Left ventricle myocardium inferior (tissue), 1 donor: ENCODE measurements at regions not wholly inside any gene's neighbourhood (a gene's known extent, or its start where the extent isn't known, plus 50 kb on each side); places are given as distances from the start of the nearest gene placed in this dataset.

Source experiments
- DNase-seq: peaks from one replicate; pipeline ENCODE4 v3.0.0-alpha.2; 2020
- H3K27ac ChIP-seq: fragments of 200-600 bp; replicated peaks from 2 replicates; pipeline ENCODE4 v1.8.0; 2021
- H3K27me3 ChIP-seq: fragments of 200-600 bp; 2 replicates; pipeline ENCODE4 v1.8.0; 2021; ENCODE audit warnings: low read depth
- H3K36me3 ChIP-seq: fragments of 200-600 bp; 2 replicates; pipeline ENCODE4 v1.8.0; 2021
- H3K4me1 ChIP-seq: fragments of 200-600 bp; 2 replicates; pipeline ENCODE4 v1.8.0; 2021
- H3K4me3 ChIP-seq: fragments of 200-600 bp; 2 replicates; pipeline ENCODE4 v1.8.0; 2021; ENCODE audit warnings: mild to moderate bottlenecking, moderate library complexity
- H3K9me3 ChIP-seq: fragments of 200-600 bp; replicated peaks from 2 replicates; pipeline ENCODE4 v1.8.0; 2021
- intact Hi-C: fragments of 100-400 bp; cut with micrococcal nuclease; formaldehyde crosslinking; loops from one replicate; pipeline ENCODE4 v1.11.0; 2022
- TF ChIP-seq, protein P1 (sequence below): fragments of 200-600 bp; IDR thresholded peaks from 2 replicates; pipeline ENCODE4 v1.8.0; 2021; ENCODE audit warnings: antibody characterized with exemption, mild to moderate bottlenecking, borderline replicate concordance
- donor health status: DM: no; HTN: yes; CAD: no; lungs with severe emphysema.

- Histone ChIP-seq H3K27me3 (no peaks in the 10 kb centered on the region), H3K9me3 (no peaks in the 10 kb centered on the region), H3K27ac (no peak overlapping the region), H3K4me3 (no peak overlapping the region), H3K36me3 (no peaks in the 10 kb centered on the region), H3K4me1 (no peaks in the 10 kb centered on the region)
- intact Hi-C loops: no loop called here
- TF ChIP-seq, protein P1, sequence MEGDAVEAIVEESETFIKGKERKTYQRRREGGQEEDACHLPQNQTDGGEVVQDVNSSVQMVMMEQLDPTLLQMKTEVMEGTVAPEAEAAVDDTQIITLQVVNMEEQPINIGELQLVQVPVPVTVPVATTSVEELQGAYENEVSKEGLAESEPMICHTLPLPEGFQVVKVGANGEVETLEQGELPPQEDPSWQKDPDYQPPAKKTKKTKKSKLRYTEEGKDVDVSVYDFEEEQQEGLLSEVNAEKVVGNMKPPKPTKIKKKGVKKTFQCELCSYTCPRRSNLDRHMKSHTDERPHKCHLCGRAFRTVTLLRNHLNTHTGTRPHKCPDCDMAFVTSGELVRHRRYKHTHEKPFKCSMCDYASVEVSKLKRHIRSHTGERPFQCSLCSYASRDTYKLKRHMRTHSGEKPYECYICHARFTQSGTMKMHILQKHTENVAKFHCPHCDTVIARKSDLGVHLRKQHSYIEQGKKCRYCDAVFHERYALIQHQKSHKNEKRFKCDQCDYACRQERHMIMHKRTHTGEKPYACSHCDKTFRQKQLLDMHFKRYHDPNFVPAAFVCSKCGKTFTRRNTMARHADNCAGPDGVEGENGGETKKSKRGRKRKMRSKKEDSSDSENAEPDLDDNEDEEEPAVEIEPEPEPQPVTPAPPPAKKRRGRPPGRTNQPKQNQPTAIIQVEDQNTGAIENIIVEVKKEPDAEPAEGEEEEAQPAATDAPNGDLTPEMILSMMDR: no peak
- DNase-seq: no peak
Measured at GRCh38 chrX:114134465-114134864, 449.4 kb upstream of the HTR2C start.

GRCh38 chrX:114127411-114128025 is 456.4 kb upstream of the HTR2C start:
- no peaks in the 10 kb centered on the region for H3K9me3 ChIP-seq
- no peaks in the 10 kb centered on the region for H3K36me3 ChIP-seq
- no peak for DNase-seq
- H3K4me1 ChIP-seq: no peaks in the 10 kb centered on the region
- H3K27ac ChIP-seq: no peak overlapping the region
- TF ChIP-seq, protein P1: no peak
- H3K27me3 ChIP-seq: no peaks in the 10 kb centered on the region
- H3K4me3 ChIP-seq: no peak overlapping the region
- intact Hi-C loops: no loop called here

- H3K4me3 ChIP-seq: no peak overlapping the region
- H3K4me1 ChIP-seq: no peaks in the 10 kb centered on the region
- H3K27ac ChIP-seq: no peak overlapping the region
- H3K9me3 ChIP-seq: no peaks in the 10 kb centered on the region
- no peaks in the 10 kb centered on the region for H3K27me3 ChIP-seq
- no peak for DNase-seq
- intact Hi-C loops: no loop called here
- TF ChIP-seq, protein P1: no peak
- no peaks in the 10 kb centered on the region for H3K36me3 ChIP-seq
Measured at GRCh38 chrX:114127005-114127404, 456.9 kb upstream of the HTR2C start.

DNA sequence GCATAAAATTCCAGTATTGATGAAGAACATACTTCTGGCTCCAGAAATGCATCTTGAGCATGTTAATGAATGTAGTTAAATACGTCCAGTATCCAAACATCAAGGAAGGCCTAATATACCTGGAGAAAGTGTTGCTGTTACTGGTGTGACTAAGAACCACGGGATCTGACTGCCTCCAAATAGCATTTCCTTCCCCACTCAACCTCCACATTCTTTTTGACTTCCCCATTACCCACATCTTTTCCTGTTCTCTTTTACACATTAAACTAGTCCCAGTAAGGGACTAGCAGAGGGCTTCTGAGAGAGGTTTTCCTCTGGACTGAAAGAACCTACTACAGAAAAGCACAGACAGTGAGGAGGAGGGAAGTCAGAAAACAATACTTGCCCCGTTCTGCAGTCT is 482.8 kb upstream of the HTR2C start:
- Histone ChIP-seq H3K27me3 (no peaks in the 10 kb centered on the region), H3K4me1 (no peaks in the 10 kb centered on the region)
- TF ChIP-seq, protein P1: no peak

DNA sequence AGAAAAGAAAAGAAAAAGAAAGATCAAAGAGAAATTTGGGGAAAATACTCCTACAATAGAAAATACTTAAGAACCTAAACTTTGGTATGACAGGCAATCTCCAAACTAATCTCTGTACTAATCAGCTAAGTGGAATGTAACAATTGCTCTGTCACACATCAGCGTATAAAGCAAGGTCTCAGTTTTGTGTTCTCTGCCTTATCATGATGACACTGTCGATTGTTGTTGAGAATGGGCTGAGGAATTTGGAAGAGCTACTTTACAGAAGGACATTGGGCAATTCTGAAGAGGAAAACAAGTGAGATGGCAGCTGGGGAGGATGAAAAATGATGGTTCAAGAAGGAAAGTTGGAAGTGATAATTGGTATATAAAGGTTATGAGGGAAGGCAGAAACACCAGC is 486.0 kb upstream of the HTR2C start:
- DNase-seq: no peak
- no peak overlapping the region for H3K27ac ChIP-seq
- H3K36me3 ChIP-seq: no peaks in the 10 kb centered on the region
- TF ChIP-seq, protein P1: no peak
- no peaks in the 10 kb centered on the region for H3K4me1 ChIP-seq
- no peaks in the 10 kb centered on the region for H3K27me3 ChIP-seq
- no peak overlapping the region for H3K4me3 ChIP-seq
- H3K9me3 ChIP-seq: no peaks in the 10 kb centered on the region
- intact Hi-C loops: no loop called here

More for the DNA sequence above, 482.8 kb upstream of the HTR2C start:
- H3K4me3 ChIP-seq: no peak overlapping the region
- H3K36me3 ChIP-seq: no peaks in the 10 kb centered on the region
- intact Hi-C loops: no loop called here
- no peak for DNase-seq
- no peaks in the 10 kb centered on the region for H3K9me3 ChIP-seq
- H3K27ac ChIP-seq: no peak overlapping the region
